GM10266 (cell line): ENCODE measurements at regions not wholly inside any gene's neighbourhood (a gene's known extent, or its start where the extent isn't known, plus 50 kb on each side); places are given as distances from the start of the nearest gene placed in this dataset.

ENCODE experiments used
- DNase-seq: peaks from one replicate; pipeline ENCODE4 v3.0.0; 2012; ENCODE audit errors: extremely low spot score
- CTCF ChIP-seq: IDR thresholded peaks from 2 replicates; pipeline ENCODE4 v1.5.1; 2012; ENCODE audit warnings: mild to moderate bottlenecking, low read depth; ENCODE audit not compliant: control insufficient read depth, insufficient read depth; ENCODE audit errors: missing control alignments

GRCh38 chr3:143209715-143210059 is 90.1 kb downstream of the CHST2 start:
- no peak for TF ChIP-seq CTCF
- DNase-seq, result no peak

- DNase-seq, result no peak
- no peak for TF ChIP-seq CTCF
These were observed 90.6 kb downstream of the CHST2 start for GRCh38 chr3:143210141-143210540.

- TF ChIP-seq CTCF, result no peak
- DNase-seq, result no peak
These were observed 95.5 kb downstream of the CHST2 start for GRCh38 chr3:143215059-143215458.
